T-helper 9 cell (primary cell): ENCODE measurements at regions not wholly inside any gene's neighbourhood (a gene's known extent, or its start where the extent isn't known, plus 50 kb on each side); places are given as distances from the start of the nearest gene placed in this dataset.
"Not testable (repeated sequence)": the region's sequence is repeated elsewhere in the genome, so short reads cannot be mapped to it uniquely, and the experiment has no call there.

Experiments
- DNase-seq: peaks from one replicate; pipeline ENCODE4 v3.0.0-alpha.2; 2020

DNA sequence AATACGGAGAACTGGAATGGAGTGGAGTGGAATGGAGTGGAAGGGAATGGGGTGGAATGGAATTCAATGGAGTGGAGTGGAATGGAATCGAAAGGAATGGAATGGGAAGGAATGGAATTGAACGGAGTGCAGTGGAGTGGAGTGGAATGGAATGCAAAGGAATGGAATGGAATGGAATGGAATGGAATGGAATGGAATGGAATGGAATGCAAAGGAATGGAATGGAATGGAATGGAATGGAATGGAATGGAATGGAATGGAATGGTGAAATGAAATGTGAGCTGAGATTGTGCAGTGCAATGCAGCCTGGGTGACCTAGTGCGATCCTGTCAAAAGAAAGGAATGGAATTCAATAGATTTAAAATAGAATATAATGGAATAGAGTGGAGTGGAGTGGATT is 357.3 kb upstream of the WSB1 start:
- DNase-seq, result not testable (repeated sequence)

DNA sequence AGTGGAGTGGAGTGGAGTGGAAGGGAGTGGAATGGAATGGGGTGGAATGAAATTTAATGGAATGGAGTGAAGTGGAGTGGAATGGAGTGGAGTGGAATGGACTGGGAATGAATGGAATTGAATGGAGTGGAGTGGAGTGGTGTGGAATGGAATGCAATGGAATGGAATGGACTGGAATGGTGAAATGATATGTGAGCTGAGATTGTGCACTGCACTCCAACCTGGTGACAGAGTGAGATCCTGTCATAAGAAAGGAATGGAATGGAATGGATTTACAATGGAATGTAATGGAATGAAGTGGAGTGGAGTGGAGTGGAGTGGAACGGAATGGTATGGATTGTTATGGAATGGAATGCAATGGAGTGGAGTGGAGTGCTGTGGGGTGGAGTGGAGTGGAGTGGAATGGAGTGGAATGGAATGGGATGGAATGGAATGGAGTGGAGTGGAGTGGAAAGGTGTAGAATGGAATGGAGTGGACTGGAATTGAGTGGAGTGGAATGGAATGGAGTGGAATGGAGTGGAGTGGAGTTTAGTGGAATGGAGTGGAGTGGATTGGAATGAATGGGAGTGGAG is 356.1 kb upstream of the WSB1 start:
- not testable (repeated sequence) for DNase-seq

DNA sequence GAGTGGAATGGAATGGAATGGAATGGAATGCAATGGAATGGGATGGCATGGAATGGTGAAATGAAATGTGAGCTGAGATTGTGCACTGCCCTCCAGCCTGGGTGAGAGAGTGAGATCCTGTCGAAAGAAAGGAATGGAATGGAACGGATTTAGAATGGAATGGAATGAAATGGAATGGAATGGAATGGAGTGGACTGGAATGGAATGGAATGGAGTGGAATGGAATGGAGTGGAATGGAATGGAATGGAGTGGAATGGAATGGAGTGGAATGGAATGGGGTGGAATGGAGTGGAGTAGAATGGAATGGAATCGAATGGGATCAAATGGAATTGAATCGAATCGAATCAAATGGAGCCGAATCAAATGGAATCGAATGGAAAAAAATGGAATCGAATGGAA is 354.2 kb upstream of the WSB1 start:
- not testable (repeated sequence) for DNase-seq

DNA sequence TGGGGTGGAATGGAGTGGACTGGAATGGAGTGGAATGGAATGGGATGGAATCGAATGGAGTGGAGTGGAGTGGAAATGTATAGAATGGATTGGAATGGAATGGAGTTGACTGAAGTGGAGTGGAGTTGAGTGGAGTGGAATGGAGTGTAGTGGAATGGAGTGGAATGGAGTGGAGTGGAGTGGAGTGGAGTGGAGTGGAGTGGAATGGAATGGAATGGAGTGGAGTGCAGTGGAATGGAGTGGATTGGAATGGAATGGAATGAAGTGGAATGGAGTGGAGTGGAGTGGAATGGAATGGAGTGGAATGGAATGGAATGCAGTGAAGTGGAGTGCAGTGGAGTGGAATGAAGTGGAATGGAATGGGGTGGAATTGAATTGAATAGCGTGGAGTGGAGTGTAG is 353.3 kb upstream of the WSB1 start:
- DNase-seq, result not testable (repeated sequence)

DNA sequence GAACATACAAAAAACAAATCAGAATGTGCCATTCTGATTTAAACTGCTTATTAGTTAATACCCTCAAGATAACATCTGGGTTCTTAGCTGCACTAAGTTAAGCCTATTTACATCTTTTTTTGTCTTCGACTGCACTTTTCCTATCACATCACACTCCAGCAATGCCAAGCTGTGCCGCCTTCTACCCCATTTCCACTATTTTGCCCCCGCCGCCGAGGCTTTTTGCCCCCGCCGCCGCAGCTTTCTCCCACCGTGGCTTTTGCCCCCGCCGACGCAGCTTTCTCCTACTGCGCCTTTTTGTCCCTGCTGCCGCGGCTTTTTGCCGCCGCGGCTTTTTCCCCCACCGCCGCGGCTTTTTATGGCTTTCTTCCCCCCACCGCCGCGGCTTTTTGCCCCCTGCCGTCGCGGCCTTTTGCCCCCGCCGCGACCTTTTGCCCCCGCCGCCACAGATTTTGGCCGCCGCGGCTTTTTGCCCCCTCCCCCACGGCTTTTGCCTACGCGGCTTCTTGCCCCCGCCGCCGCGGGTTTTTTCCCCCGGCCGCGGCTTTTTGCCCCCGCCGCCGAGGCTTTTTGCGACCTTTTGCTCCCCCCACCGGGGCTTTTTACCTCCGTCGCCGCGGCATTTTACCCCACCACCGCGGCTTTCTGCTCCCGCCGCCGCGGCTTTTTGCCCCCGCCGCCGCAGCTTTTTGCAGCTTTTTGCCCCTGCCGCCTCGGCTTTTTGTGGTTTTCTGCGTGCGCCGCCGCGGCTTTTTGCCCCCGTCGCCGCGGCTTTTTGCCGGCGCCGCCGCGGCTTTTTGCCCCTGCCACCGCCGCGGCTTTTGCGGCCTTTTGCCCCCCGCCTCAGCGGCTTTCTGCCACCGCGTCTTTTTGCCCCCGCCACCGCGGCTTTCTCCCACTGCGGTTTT is 331.4 kb upstream of the WSB1 start:
- no peak for DNase-seq

DNA sequence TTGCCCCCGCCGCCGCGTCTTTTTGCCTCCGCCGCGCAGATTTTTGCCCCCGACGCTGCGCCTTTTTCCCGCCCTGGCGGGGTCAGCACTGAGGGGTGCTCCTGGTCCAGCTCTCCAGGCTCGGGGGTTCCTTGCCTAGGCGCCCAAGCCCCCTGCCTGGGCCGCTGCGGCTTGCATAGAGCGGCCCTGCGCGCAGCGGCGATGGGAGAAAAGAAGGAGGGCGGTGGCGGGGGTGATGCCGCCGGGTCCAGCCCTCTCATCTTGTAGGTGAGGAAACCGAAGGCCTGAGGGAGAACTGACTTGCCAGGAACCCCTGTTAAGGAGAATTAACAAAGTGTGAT is 330.8 kb upstream of the WSB1 start:
- DNase-seq, result no peak

DNA sequence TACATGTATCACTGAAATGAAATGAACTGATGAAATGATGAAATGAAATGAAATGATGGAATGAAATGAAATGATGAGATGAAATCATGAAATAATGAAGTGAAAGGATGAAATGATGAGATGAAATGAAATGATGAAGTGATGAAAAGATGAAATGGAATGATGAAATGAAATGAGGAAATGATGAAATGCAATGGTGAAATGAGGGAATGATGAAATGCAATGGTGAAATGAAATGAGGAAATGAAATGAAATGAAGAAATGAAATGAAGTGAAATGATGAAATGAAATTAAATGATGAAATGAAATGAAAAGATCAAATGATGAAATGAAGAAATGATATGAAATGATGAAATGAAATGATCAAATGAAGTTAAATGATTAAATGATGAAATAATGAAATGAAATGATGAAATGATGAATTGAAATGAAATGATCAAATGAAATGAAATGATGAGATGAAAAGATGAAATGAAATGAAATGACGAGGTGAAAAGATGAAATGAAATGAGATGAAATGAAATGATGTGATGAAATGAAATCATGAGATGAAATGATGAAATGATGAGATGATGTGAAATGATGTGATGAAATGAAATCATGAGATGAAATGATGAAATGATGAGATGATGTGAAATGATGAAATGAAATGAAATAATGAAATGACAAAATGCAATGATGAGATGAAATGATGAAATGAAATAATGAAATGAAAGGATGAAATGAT is 327.9 kb upstream of the WSB1 start:
- DNase-seq, result not testable (repeated sequence)

- DNase-seq, result not testable (repeated sequence)
These were observed 327.2 kb upstream of the WSB1 start for GRCh38 chr17:26966625-26967179.

- not testable (repeated sequence) for DNase-seq
These were observed 312.0 kb upstream of the WSB1 start for GRCh38 chr17:26981845-26982425.

DNA sequence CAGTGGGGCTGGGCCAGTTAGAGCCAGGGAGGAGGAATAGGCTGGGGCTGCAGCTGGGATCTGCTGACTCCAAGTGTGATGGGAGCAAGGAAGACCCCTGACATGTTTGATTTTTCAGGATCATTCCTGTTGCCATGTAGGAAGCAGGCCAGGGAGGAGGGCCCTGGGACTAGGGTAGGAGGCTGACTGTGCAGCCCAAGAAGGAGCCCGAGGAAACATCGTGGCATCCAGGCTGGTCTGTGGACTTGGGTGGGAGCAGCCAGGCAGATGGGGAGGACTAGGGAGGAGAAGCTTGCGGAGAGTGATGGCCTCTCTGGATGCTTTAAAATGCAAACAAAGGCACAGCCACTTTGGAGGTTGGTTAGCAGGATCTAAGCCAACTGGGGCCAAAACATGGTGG is 311.4 kb upstream of the WSB1 start:
- not testable (repeated sequence) for DNase-seq

- DNase-seq, result not testable (repeated sequence)
These were observed 306.1 kb upstream of the WSB1 start for GRCh38 chr17:26987851-26988250.

GRCh38 chr17:26994648-26995047 is 299.3 kb upstream of the WSB1 start:
- not testable (repeated sequence) for DNase-seq

DNA sequence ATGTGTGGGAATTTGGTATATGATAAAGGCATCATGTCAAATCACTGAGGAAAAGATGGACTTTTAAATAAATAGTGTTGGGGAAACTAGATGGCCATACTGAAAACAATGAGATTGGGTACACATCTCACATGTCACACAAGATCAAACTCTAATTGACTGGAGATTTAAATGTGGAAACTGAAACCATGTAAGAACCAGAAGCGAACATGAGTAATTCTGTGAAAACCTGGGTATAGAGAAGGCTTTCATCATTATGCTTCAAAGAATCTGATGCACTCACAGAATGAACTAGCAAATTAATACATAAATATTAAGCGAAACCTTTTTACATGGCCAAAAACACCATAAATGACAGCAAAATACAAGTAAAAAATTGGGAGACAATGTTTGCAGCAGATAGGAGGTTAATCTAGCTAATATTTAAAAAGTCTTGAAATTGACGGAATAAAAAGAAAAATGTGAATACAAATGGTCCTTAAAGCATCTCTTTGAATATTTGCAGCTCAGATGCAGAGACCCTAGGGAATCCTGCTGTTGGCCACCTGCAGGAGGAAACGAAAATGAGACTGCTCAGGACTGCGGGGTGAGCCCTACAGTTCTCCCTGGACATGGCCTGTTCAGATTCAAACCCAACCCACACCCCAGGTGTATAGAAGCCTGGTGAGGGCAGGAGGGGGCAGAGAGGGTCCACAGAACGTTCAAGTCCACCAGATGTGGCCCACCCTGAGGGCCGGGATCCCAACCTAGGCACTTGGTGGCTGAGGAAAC is 297.6 kb upstream of the WSB1 start:
- not testable (repeated sequence) for DNase-seq

GRCh38 chr17:27007734-27008531 is 286.0 kb upstream of the WSB1 start:
- DNase-seq, result not testable (repeated sequence)

GRCh38 chr17:27009087-27009486 is 284.8 kb upstream of the WSB1 start:
- DNase-seq, result no peak

DNA sequence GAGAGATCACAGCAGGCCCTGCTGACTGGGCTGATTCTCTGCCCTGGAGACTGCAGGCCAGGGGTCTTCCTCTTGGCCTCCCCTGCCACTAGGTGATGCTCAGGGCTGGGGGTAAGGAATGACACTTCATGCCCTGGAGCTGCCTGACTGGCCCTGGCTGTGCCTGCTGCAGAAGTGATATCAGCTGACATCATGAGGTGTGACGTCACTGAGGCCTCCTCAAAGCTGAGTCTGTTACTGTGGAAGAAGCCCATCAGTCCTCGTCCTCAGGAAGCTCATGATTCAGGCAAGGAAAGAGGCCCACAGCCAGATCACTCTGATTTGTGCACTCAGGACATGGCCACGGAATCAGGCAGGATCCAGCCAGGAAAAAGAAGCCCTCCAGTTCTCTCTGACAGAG is 283.8 kb upstream of the WSB1 start:
- not testable (repeated sequence) for DNase-seq

DNA sequence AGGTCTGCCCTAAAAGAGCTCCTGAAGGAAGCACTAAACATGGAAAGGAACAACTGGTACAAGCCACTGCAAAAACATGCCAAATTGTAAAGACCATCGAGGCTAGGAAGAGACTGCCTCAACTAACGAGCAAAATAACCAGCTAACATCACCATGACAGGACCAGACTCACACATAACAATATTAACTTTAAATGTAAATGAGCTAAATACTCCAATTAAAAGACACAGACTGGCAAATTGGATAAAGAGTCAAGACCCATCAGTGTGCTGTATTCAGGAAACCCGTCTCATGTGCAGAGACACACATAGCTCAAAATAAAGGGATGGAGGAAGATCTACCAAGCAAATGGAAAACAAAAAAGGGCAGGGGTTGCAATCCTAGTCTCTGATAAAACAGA is 263.4 kb upstream of the WSB1 start:
- not testable (repeated sequence) for DNase-seq

GRCh38 chr17:27038676-27039075 is 255.2 kb upstream of the WSB1 start:
- no peak for DNase-seq

GRCh38 chr17:27045039-27045438 is 248.9 kb upstream of the WSB1 start:
- not testable (repeated sequence) for DNase-seq

GRCh38 chr17:27049104-27049784 is 244.7 kb upstream of the WSB1 start:
- no peak for DNase-seq

GRCh38 chr17:27065588-27065987 is 228.3 kb upstream of the WSB1 start:
- DNase-seq, result no peak
